Keratinocyte (primary cell): ENCODE measurements at regions not wholly inside any gene's neighbourhood (a gene's known extent, or its start where the extent isn't known, plus 50 kb on each side); places are given as distances from the start of the nearest gene placed in this dataset.

Experiments
- DNase-seq: peaks from one replicate; pipeline ENCODE4 v3.0.0-alpha.2; 2011; ENCODE audit warnings: low read depth, missing footprints, low spot score
- FAIRE-seq: peaks from 2 replicates; lab custom pipeline; 2011; peaks lifted over from hg19 to GRCh38; lab: Jason Lieb, UNC
- H2AFZ ChIP-seq: 2 replicates; pipeline ENCODE4 v1.6.0; 2012; ENCODE audit warnings: low read length, control low read depth, inconsistent platforms; ENCODE audit not compliant: control insufficient read depth
- H3K27ac ChIP-seq: 2 replicates; pipeline ENCODE4 v1.5.1; 2011; ENCODE audit warnings: low read length; ENCODE audit not compliant: control insufficient read depth, insufficient read depth
- H3K27me3 ChIP-seq: 3 replicates; pipeline ENCODE4 v1.6.0; 2011; ENCODE audit warnings: low read length; ENCODE audit not compliant: control insufficient read depth, insufficient read depth; ENCODE audit errors: extremely low read depth
- H3K36me3 ChIP-seq, 2 experiments: 2 replicates in 1 of 2; 3 replicates in 1 of 2; pipeline ENCODE4 v1.5.1; 2011; ENCODE audit warnings: low read length in 2 of 2, mild to moderate bottlenecking in 1 of 2; ENCODE audit not compliant: control insufficient read depth in 2 of 2, insufficient read depth in 2 of 2; ENCODE audit errors: extremely low read depth in 1 of 2
- H3K4me1 ChIP-seq: 3 replicates; pipeline ENCODE4 v1.5.1; 2011; ENCODE audit warnings: low read length; ENCODE audit not compliant: control insufficient read depth, insufficient read depth; ENCODE audit errors: extremely low read depth
- H3K4me2 ChIP-seq: 3 replicates; pipeline ENCODE4 v1.6.0; 2011; ENCODE audit warnings: low read depth, low read length; ENCODE audit not compliant: control insufficient read depth, insufficient read depth; ENCODE audit errors: extremely low read depth
- H3K4me3 ChIP-seq, 3 experiments: fragments of 200-600 bp in 1 of 3; sonication (generic) in 1 of 3; 2 replicates in 2 of 3; 3 replicates in 1 of 3; pipeline ENCODE4 v1.5.1; 2011 to 2016; ENCODE audit warnings: low read length in 3 of 3, mild to moderate bottlenecking in 3 of 3, control low read depth in 2 of 3, inconsistent platforms in 1 of 3, low read depth in 1 of 3, mixed read lengths in 1 of 3, mixed run types in 1 of 3, moderate library complexity in 1 of 3; ENCODE audit not compliant: control insufficient read depth in 2 of 3, insufficient read depth in 2 of 3; ENCODE audit errors: extremely low read depth in 1 of 3
- H3K79me2 ChIP-seq: 2 replicates; pipeline ENCODE4 v1.6.0; 2012; ENCODE audit warnings: low read length; ENCODE audit not compliant: control insufficient read depth, insufficient read depth
- H3K9ac ChIP-seq: 3 replicates; pipeline ENCODE4 v1.6.0; 2011; ENCODE audit warnings: low read length; ENCODE audit not compliant: control insufficient read depth, insufficient read depth; ENCODE audit errors: extremely low read depth
- H3K9me1 ChIP-seq: 3 replicates; pipeline ENCODE4 v1.6.0; 2011; ENCODE audit warnings: low read length; ENCODE audit not compliant: control insufficient read depth, insufficient read depth; ENCODE audit errors: extremely low read depth
- H3K9me3 ChIP-seq: 2 replicates; pipeline ENCODE4 v1.5.1; 2012; ENCODE audit warnings: low read depth, low read length; ENCODE audit not compliant: control insufficient read depth
- H4K20me1 ChIP-seq: 3 replicates; pipeline ENCODE4 v1.6.0; 2011; ENCODE audit warnings: low read length; ENCODE audit not compliant: control insufficient read depth, insufficient read depth; ENCODE audit errors: extremely low read depth
- EZH2 ChIP-seq: IDR thresholded peaks from one replicate; pipeline ENCODE4 v1.6.1; 2012; ENCODE audit warnings: inconsistent platforms, mild to moderate bottlenecking, low read length, moderate library complexity
- dilution Hi-C: fragments of 300-500 bp; cut with MboI; formaldehyde crosslinking; loops from one replicate; pipeline ENCODE4 v1.7.0; 2020; ENCODE audit warnings: low sequenced_read_pairs; ENCODE audit not compliant: extremely low pct_ligation_motif_present
- TF ChIP-seq, protein P1 (sequence below), 3 experiments: IDR thresholded peaks in 1 of 3; conservative IDR thresholded peaks in 1 of 3; optimal IDR thresholded peaks in 1 of 3; 2 replicates in 2 of 3; 3 replicates in 1 of 3; pipeline versions ENCODE3 to v1.5.1; 2011; ENCODE audit warnings: low read length in 3 of 3, mild to moderate bottlenecking in 3 of 3, moderate library complexity in 2 of 3, control low read depth in 1 of 3, inconsistent platforms in 1 of 3; ENCODE audit not compliant: insufficient read depth in 2 of 3; ENCODE audit errors: extremely low read depth in 1 of 3

DNA sequence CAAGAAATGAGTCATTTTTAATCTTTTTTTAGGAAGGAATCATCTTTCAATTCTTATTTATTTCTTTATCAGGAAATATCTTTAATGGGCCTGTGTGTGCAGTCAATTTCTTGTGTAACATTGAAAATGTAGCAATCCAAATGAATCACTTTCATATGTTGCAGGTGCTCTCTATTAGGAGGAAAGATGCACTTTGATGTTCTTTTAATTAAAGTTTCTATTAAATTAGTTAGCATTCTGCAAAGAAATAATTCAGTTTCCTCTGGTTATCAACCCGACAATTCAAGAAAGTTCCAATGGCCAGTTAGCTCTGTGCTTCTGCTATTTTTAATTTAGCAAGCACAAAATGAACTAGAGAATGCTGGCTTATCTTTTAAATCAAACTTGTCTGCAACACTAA is 212.0 kb downstream of the PCDH17 start:
- Histone ChIP-seq H3K36me3 (no peaks in the 10 kb centered on the region), H2AFZ (no peak overlapping the region), H3K9me3 (no peaks in the 10 kb centered on the region), H3K27me3 (no peaks in the 10 kb centered on the region), H3K79me2 (no peaks in the 10 kb centered on the region), H3K4me1 (no peaks in the 10 kb centered on the region), H3K4me2 (no peak overlapping the region), H3K9me1 (no peaks in the 10 kb centered on the region), H3K4me3 (no peak overlapping the region), H3K27ac (no peak overlapping the region), H3K9ac (no peak overlapping the region), H4K20me1 (no peaks in the 10 kb centered on the region)
- no peak for FAIRE-seq
- dilution Hi-C loops, result no loop called here
- TF ChIP-seq, protein P1, sequence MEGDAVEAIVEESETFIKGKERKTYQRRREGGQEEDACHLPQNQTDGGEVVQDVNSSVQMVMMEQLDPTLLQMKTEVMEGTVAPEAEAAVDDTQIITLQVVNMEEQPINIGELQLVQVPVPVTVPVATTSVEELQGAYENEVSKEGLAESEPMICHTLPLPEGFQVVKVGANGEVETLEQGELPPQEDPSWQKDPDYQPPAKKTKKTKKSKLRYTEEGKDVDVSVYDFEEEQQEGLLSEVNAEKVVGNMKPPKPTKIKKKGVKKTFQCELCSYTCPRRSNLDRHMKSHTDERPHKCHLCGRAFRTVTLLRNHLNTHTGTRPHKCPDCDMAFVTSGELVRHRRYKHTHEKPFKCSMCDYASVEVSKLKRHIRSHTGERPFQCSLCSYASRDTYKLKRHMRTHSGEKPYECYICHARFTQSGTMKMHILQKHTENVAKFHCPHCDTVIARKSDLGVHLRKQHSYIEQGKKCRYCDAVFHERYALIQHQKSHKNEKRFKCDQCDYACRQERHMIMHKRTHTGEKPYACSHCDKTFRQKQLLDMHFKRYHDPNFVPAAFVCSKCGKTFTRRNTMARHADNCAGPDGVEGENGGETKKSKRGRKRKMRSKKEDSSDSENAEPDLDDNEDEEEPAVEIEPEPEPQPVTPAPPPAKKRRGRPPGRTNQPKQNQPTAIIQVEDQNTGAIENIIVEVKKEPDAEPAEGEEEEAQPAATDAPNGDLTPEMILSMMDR (optimal IDR thresholded peaks at IDR 0.05 in 1 of 3, IDR thresholded peaks at IDR 0.05 in 1 of 3, conservative IDR thresholded peaks at IDR 0.05 in 1 of 3; ENCODE audit: extremely low read depth in 1 of 3, insufficient read depth in 2 of 3, low read length in 3 of 3), result no peak
- no peak for TF ChIP-seq EZH2
- DNase-seq, result no peak

DNA sequence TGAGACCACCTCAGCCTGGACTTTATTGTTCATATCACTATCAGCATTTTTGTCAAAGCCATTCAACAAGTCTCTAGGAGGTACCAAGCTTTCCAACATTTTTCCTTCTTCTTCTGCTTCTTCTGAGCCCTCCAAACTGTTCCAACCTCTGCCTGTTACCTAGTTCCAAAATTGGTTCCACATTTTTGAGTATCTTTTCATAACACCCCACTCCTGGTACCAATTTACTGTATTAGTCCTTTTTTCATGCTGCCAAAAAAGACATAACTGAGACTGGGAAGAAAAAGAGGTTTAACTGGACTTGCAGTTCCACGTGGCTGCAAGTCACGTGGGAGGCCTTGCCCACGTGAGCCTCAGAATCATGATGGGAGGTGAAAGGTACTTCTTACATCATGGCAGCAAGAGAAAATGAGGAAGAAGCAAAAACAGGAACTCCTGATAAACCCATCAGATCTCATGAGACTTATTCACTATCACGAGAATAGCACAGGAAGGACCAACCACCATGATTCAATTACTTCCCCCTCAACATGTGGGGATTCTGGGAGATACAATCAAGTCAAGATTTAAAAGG is 215.1 kb downstream of the PCDH17 start:
- no peaks in the 10 kb centered on the region for H3K27me3 ChIP-seq
- H4K20me1 ChIP-seq, result no peaks in the 10 kb centered on the region
- no peak overlapping the region for H3K9ac ChIP-seq
- TF ChIP-seq, protein P1 (optimal IDR thresholded peaks at IDR 0.05 in 1 of 3, IDR thresholded peaks at IDR 0.05 in 1 of 3, conservative IDR thresholded peaks at IDR 0.05 in 1 of 3; ENCODE audit: extremely low read depth in 1 of 3, insufficient read depth in 2 of 3, low read length in 3 of 3), result no peak
- no peak for TF ChIP-seq EZH2
- dilution Hi-C loops, result no loop called here
- no peak overlapping the region for H2AFZ ChIP-seq
- H3K36me3 ChIP-seq, result no peaks in the 10 kb centered on the region
- no peak overlapping the region for H3K4me2 ChIP-seq
- H3K9me1 ChIP-seq, result no peaks in the 10 kb centered on the region
- no peaks in the 10 kb centered on the region for H3K79me2 ChIP-seq
- H3K4me1 ChIP-seq, result no peaks in the 10 kb centered on the region
- H3K4me3 ChIP-seq, result no peak overlapping the region
- DNase-seq (no peak), FAIRE-seq (no peak)
- no peaks in the 10 kb centered on the region for H3K9me3 ChIP-seq
- no peak overlapping the region for H3K27ac ChIP-seq
